PC-3 (cell line): ENCODE measurements at regions not wholly inside any gene's neighbourhood (a gene's known extent, or its start where the extent isn't known, plus 50 kb on each side); places are given as distances from the start of the nearest gene placed in this dataset.

Source experiments
- ATAC-seq: fragments of 200-7000 bp; cut with Tn5 transposase; 2 replicates; pipeline ENCODE4 v1.9.1; 2020; ENCODE audit warnings: mild to moderate bottlenecking, moderate library complexity
- BruUV-seq: library from RNA; stranded (reverse); fragments of 400-500 nt; replicated peaks from 2 replicates; lab custom pipeline; 2021; lab: Mats Ljungman, UMichigan
- CTCF ChIA-PET: fragments of 300-600 bp; sonication (Branson Sonifier 250); formaldehyde crosslinking; loops from one replicate; lab custom pipeline; 2022; ENCODE audit warnings: antibody characterized with exemption; lab: Charles Lee
- POLR2A ChIA-PET: fragments of 300-600 bp; sonication (Branson Sonifier 250); formaldehyde crosslinking; loops from one replicate; lab custom pipeline; 2022; ENCODE audit warnings: antibody characterized with exemption; ENCODE audit not compliant: unreplicated experiment; lab: Charles Lee
- DNase-seq: peaks from one replicate; pipeline ENCODE4 v3.0.0-alpha.2; 2015
- H2AFZ ChIP-seq: fragments of 300-600 bp; sonication (generic); 2 replicates; pipeline ENCODE4 v1.6.0; 2016; ENCODE audit warnings: antibody characterized with exemption, low read length
- H3F3A ChIP-seq: fragments of 300-600 bp; sonication (generic); one replicate; pipeline ENCODE4 v1.6.0; 2017; ENCODE audit warnings: antibody characterized with exemption, low read length, control low read depth, mild to moderate bottlenecking; ENCODE audit not compliant: unreplicated experiment
- H3K27ac ChIP-seq: fragments of 300-600 bp; sonication (generic); 2 replicates; pipeline ENCODE4 v1.5.1; 2016; ENCODE audit warnings: mild to moderate bottlenecking, low read length
- H3K27me3 ChIP-seq: fragments of 300-600 bp; sonication (generic); 2 replicates; pipeline ENCODE4 v1.6.1; 2016; ENCODE audit warnings: low read length, mixed read lengths
- H3K36me3 ChIP-seq: fragments of 300-600 bp; sonication (generic); 2 replicates; pipeline ENCODE4 v1.6.1; 2016; ENCODE audit warnings: low read depth, mixed run types, low read length, mixed read lengths
- H3K4me1 ChIP-seq: fragments of 300-600 bp; sonication (generic); 2 replicates; pipeline ENCODE4 v1.5.1; 2016; ENCODE audit warnings: low read length; ENCODE audit not compliant: insufficient read depth
- H3K4me2 ChIP-seq: fragments of 300-600 bp; sonication (generic); 2 replicates; pipeline ENCODE4 v1.6.0; 2016; ENCODE audit warnings: low read length
- H3K4me3 ChIP-seq: fragments of 300-600 bp; sonication (generic); 2 replicates; pipeline ENCODE4 v1.5.1; 2016; ENCODE audit warnings: mild to moderate bottlenecking, low read length, mixed read lengths
- H3K79me2 ChIP-seq: fragments of 300-600 bp; sonication (generic); 2 replicates; pipeline ENCODE4 v1.6.1; 2017; ENCODE audit warnings: low read length, mixed read lengths
- H3K9ac ChIP-seq: fragments of 300-600 bp; sonication (generic); 2 replicates; pipeline ENCODE4 v1.6.0; 2016; ENCODE audit warnings: mild to moderate bottlenecking, low read length
- H3K9me2 ChIP-seq: fragments of 300-600 bp; sonication (generic); replicated peaks from 2 replicates; pipeline ENCODE4 v1.6.1; 2016; ENCODE audit warnings: mixed run types, low read length, mixed read lengths
- H3K9me3 ChIP-seq: fragments of 300-600 bp; sonication (generic); 2 replicates; pipeline ENCODE4 v1.6.1; 2016; ENCODE audit warnings: low read length, mixed read lengths
- H4K20me1 ChIP-seq: fragments of 300-600 bp; sonication (generic); 2 replicates; pipeline ENCODE4 v1.6.1; 2016; ENCODE audit warnings: low read length, mixed read lengths
- EZH2 ChIP-seq: fragments of 300-600 bp; sonication (generic); IDR thresholded peaks from one replicate; pipeline ENCODE4 v1.6.1; 2017; ENCODE audit warnings: antibody characterized with exemption, mild to moderate bottlenecking, low read length; ENCODE audit not compliant: unreplicated experiment
- EZH2phosphoT487 ChIP-seq: fragments of 300-600 bp; sonication (generic); IDR thresholded peaks from 2 replicates; pipeline ENCODE4 v1.6.1; 2018; ENCODE audit warnings: mild to moderate bottlenecking, antibody characterized with exemption, low read length, borderline replicate concordance
- intact Hi-C: fragments of 100-400 bp; cut with micrococcal nuclease; formaldehyde crosslinking; loops from 2 replicates; pipeline ENCODE4 v1.9.0; 2023
- TF ChIP-seq, protein P1 (sequence below): fragments of 300-600 bp; sonication (generic); conservative IDR thresholded peaks from 2 replicates; pipeline ENCODE4 v1.5.1; 2017; ENCODE audit warnings: antibody characterized with exemption, low read depth, mild to moderate bottlenecking, low read length

DNA sequence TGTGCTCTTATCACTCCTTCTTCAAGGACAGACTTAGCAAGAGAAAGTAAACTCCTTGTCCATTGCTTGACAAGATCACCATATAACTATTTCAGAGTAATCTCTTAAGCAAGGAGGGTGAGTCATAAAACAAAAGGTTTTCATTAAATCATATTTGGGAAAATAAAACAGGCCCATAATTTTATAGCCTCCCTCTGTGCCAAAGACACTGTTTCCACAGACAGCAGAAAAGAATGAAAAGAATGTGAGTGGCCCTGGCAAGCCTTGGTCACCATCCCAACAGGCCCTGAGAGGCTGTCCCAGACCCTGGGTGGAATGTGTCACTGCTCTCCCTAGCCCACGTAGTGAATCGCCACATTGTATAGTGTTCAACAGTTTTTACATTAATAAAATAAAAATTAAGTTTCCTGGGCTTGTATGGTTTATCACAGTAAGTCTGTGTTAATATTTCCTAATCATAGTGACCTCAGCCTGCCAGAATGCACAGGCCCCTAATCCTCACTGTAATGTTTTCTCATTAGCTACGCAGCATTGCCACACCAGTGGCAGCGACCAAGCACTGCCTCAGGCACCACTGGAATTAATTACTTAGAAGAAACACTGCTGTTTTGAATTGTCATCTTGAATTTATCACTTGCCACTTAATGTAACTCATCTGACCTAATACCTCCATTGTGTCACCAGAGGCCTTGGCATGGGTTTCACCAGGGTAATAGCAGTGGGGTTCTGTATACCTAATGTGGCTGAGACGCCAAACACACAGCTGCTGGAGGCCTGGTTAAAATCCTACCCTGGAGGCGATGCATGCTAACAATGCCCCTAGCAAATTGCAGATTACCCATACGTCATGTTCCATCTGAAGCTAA lies 401.9 kb downstream of the LNPK start:
- H3K4me1 ChIP-seq: no peaks in the 10 kb centered on the region
- no peaks in the 10 kb centered on the region for H3K9me3 ChIP-seq
- intact Hi-C loops: no loop called here
- H3K9ac ChIP-seq: no peak overlapping the region
- no peaks in the 10 kb centered on the region for H3K27me3 ChIP-seq
- no peak for TF ChIP-seq EZH2
- no peak for TF ChIP-seq EZH2phosphoT487
- TF ChIP-seq, protein P1, sequence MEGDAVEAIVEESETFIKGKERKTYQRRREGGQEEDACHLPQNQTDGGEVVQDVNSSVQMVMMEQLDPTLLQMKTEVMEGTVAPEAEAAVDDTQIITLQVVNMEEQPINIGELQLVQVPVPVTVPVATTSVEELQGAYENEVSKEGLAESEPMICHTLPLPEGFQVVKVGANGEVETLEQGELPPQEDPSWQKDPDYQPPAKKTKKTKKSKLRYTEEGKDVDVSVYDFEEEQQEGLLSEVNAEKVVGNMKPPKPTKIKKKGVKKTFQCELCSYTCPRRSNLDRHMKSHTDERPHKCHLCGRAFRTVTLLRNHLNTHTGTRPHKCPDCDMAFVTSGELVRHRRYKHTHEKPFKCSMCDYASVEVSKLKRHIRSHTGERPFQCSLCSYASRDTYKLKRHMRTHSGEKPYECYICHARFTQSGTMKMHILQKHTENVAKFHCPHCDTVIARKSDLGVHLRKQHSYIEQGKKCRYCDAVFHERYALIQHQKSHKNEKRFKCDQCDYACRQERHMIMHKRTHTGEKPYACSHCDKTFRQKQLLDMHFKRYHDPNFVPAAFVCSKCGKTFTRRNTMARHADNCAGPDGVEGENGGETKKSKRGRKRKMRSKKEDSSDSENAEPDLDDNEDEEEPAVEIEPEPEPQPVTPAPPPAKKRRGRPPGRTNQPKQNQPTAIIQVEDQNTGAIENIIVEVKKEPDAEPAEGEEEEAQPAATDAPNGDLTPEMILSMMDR: no peak
- H3K36me3 ChIP-seq: no peaks in the 10 kb centered on the region
- H3K27ac ChIP-seq: no peak overlapping the region
- ATAC-seq (no peak), DNase-seq (peak; percentile 5)
- ChIA-PET POLR2A (no interaction called here), CTCF (no interaction called here)
- no TSS peak for BruUV-seq
- no peaks in the 10 kb centered on the region for H3F3A ChIP-seq
- no peak overlapping the region for H3K4me3 ChIP-seq
- no peaks in the 10 kb centered on the region for H3K79me2 ChIP-seq
- H2AFZ ChIP-seq: no peak overlapping the region
- no peaks in the 10 kb centered on the region for H4K20me1 ChIP-seq
- H3K4me2 ChIP-seq: no peak overlapping the region
- H3K9me2 ChIP-seq: no peaks in the 10 kb centered on the region

DNA sequence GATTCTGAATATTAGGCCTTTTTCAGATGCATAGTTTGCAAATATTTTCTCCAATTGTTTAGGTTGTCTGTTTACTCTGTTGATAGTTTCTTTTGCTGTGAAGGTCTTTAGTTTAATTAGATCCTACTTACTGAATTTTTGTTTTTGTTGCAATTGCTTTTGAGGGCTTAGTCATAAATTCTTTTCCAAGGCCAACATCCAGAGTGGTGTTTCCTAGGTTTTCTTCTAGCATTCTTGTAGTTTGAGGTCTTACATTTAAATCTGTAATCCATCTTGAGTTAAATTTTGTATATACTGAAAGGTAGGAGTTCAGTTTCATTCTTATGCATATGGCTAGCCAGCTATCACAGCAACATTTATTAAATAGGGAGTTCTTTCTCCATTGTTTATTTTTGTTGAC lies 404.8 kb downstream of the LNPK start:
- H3K4me1 ChIP-seq: no peaks in the 10 kb centered on the region
- no TSS peak for BruUV-seq
- no peak for TF ChIP-seq EZH2
- TF ChIP-seq, protein P1: no peak
- TF ChIP-seq EZH2phosphoT487: no peak
- ATAC-seq (no peak), DNase-seq (no peak)
- no peaks in the 10 kb centered on the region for H4K20me1 ChIP-seq
- H3K36me3 ChIP-seq: no peaks in the 10 kb centered on the region
- H2AFZ ChIP-seq: no peak overlapping the region
- no peaks in the 10 kb centered on the region for H3F3A ChIP-seq
- H3K27me3 ChIP-seq: no peaks in the 10 kb centered on the region
- intact Hi-C loops: no loop called here
- no peak overlapping the region for H3K9ac ChIP-seq
- ChIA-PET CTCF (no interaction called here), POLR2A (interaction anchor here (0.5 kb wide), 1 partner anchor 533 kb away, joined by 4 read pairs; no protein-coding TSS in a partner anchor)
- no peak overlapping the region for H3K27ac ChIP-seq
- no peak overlapping the region for H3K4me2 ChIP-seq
- no peak overlapping the region for H3K4me3 ChIP-seq
- H3K9me3 ChIP-seq: no peaks in the 10 kb centered on the region
- no peaks in the 10 kb centered on the region for H3K9me2 ChIP-seq
- H3K79me2 ChIP-seq: no peaks in the 10 kb centered on the region

DNA sequence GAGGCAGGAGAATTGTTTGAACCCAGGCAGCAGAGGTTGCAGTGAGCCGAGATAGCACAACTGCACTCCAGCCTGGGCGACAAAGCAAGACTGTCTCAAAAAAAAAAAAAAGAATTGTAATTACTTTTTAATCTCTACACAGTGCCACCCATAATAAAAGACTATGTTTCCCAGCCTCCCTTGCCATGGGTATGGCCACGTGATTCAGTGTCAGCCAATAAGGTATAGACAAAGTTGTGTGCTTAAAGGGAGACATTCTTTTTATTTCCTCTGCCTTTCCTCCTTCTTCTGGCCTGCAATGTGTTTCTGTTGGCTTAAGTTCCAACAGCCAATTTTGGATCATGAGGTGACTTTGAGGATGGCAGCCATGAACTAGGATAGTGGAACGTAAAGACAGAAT lies 406.9 kb downstream of the LNPK start:
- no peaks in the 10 kb centered on the region for H3K9me3 ChIP-seq
- ATAC-seq: no peak

More for the DNA sequence above, 406.9 kb downstream of the LNPK start:
- TF ChIP-seq EZH2phosphoT487 (no peak), EZH2 (no peak)
- TF ChIP-seq, protein P1: no peak
- H2AFZ ChIP-seq: no peak overlapping the region; the same call in 1 of the 2 replicates
- H4K20me1 ChIP-seq: no peaks in the 10 kb centered on the region
- no peaks in the 10 kb centered on the region for H3K4me1 ChIP-seq
- no peak for DNase-seq
- H3F3A ChIP-seq: no peaks in the 10 kb centered on the region
- H3K9ac ChIP-seq: no peak overlapping the region
- ChIA-PET POLR2A (no interaction called here), CTCF (no interaction called here)
- H3K79me2 ChIP-seq: no peaks in the 10 kb centered on the region
- no TSS peak for BruUV-seq
- no peak overlapping the region for H3K4me2 ChIP-seq
- H3K9me2 ChIP-seq: no peaks in the 10 kb centered on the region
- H3K27ac ChIP-seq: no peak overlapping the region
- intact Hi-C loops: no loop called here
- H3K27me3 ChIP-seq: no peaks in the 10 kb centered on the region
- no peak overlapping the region for H3K4me3 ChIP-seq
- H3K36me3 ChIP-seq: no peaks in the 10 kb centered on the region
